ENCODE measurements at regions not wholly inside any gene's neighbourhood (a gene's known extent, or its start where the extent isn't known, plus 50 kb on each side); places are given as distances from the start of the nearest gene placed in this dataset.

DNA sequence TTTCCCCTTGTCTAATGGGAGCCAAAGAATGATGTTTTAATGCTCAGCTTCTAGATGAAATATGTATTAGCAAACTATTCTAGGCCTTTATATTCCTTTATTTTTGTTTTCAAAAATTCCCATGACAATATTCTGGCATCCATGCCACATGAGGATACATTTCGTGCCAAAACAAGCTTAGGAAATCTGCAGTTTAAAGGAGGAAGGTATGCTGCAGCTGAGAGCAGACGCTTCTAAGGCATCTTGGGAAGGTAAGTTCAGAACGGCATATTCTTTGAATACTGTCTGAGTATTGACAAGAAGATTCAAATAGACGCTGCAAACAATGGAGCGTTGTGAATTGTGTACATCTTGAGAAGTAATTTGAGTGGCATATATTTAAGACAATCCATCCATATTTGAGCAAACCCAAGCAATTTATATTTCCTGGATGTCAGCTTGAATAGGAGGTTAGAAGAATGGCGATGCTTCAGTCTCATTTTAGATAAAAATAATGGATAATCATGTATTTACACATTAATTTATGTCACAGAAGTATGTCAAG is 158.6 kb downstream of the RAP2B start:
- no peak overlapping the region for H3K4me2 ChIP-seq (replicated peaks; ENCODE audit: extremely low read depth, low read length, poor library complexity, severe bottlenecking)
- peaks cover 7 to 10% of the 10 kb centered on the region in 2 donors for H3K4me1 ChIP-seq (ENCODE audit: control insufficient read depth in 1 of 2, insufficient read depth in 2 of 2, low read length in 2 of 2)
- 100% methylated on average over 1 of the region's 6 CpGs for WGBS (ENCODE audit: insufficient coverage)
- H3K27ac ChIP-seq (ENCODE audit: low read depth in 1 of 2, low read length in 2 of 2): no peak overlapping the region
- intact Hi-C loops (cut with micrococcal nuclease): no loop called here
- no peak overlapping the region for H2AFZ ChIP-seq (ENCODE audit: insufficient read depth, low read depth, low read length, poor library complexity, severe bottlenecking)
- H3K27me3 ChIP-seq (ENCODE audit: control insufficient read depth in 2 of 2, insufficient read depth in 2 of 2, low read length in 2 of 2): no peaks in the 10 kb centered on the region
- Mint-ChIP-seq H3K27me3 (ENCODE audit: low read depth in 3 of 3) (no peaks in the 10 kb centered on the region), H3K9me3 (peaks cover 0 to 15% (median 9%) of the 10 kb centered on the region in 7 donors), H3K4me3 (no peak overlapping the region), H3K27ac (no peak overlapping the region), H3K4me1 (peaks cover 16% of the 10 kb centered on the region), H3K36me3 (no peaks in the 10 kb centered on the region)
- H3K9ac ChIP-seq (ENCODE audit: insufficient read depth, low read length, poor library complexity, severe bottlenecking): no peak overlapping the region
- H3K36me3 ChIP-seq (replicated peaks in 1 of 2; ENCODE audit: control insufficient read depth in 1 of 2, insufficient read depth in 2 of 2, low read length in 2 of 2): no peaks in the 10 kb centered on the region
- DNase-seq: no peak
- H3K9me3 ChIP-seq (replicated peaks in 1 of 2; ENCODE audit: control insufficient read depth in 1 of 2, insufficient read depth in 1 of 2, low read length in 2 of 2): peaks cover 0 to 10% of the 10 kb centered on the region in 2 donors
- H3K4me3 ChIP-seq (replicated peaks in 1 of 3; ENCODE audit: low read depth in 2 of 3, low read length in 3 of 3): no peak overlapping the region
- H3K79me2 ChIP-seq (ENCODE audit: insufficient read depth, low read length): no peaks in the 10 kb centered on the region
- no peaks in the 10 kb centered on the region for H4K20me1 ChIP-seq (ENCODE audit: insufficient read depth, low read length)
- TF ChIP-seq, protein P1, sequence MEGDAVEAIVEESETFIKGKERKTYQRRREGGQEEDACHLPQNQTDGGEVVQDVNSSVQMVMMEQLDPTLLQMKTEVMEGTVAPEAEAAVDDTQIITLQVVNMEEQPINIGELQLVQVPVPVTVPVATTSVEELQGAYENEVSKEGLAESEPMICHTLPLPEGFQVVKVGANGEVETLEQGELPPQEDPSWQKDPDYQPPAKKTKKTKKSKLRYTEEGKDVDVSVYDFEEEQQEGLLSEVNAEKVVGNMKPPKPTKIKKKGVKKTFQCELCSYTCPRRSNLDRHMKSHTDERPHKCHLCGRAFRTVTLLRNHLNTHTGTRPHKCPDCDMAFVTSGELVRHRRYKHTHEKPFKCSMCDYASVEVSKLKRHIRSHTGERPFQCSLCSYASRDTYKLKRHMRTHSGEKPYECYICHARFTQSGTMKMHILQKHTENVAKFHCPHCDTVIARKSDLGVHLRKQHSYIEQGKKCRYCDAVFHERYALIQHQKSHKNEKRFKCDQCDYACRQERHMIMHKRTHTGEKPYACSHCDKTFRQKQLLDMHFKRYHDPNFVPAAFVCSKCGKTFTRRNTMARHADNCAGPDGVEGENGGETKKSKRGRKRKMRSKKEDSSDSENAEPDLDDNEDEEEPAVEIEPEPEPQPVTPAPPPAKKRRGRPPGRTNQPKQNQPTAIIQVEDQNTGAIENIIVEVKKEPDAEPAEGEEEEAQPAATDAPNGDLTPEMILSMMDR (IDR thresholded peaks at IDR 0.05): no peak

DNA sequence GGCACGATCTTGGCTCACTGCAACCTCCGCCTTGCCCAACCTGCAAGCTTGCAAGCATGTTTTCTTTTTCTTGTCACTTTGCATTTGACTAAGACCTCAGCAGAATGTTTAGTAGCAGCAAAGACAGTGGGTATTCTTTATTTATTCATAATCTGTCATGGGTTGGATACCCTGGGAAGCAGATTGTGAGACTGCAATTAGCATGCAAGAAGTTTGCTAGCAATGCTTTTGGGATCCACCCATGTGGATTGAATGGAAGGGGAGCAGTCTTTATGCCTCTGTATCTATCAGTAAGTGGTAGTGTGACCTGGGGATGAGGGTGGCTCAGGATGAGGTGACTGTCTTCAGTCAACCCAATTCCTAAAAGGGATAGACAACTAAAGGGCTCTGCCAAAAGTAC is 166.7 kb downstream of the RAP2B start:
- H3K27ac Mint-ChIP-seq: no peak overlapping the region
- 100% methylated on average over 2 of the region's 2 CpGs for WGBS (ENCODE audit: insufficient coverage)
- H3K4me3 ChIP-seq (replicated peaks in 1 of 3; ENCODE audit: low read depth in 2 of 3, low read length in 3 of 3): no peak overlapping the region

More for the DNA sequence above, 166.7 kb downstream of the RAP2B start:
- H3K4me2 ChIP-seq (replicated peaks; ENCODE audit: extremely low read depth, low read length, poor library complexity, severe bottlenecking): no peak overlapping the region
- no peaks in the 10 kb centered on the region for H3K9me3 ChIP-seq (replicated peaks in 1 of 2; ENCODE audit: control insufficient read depth in 1 of 2, insufficient read depth in 1 of 2, low read length in 2 of 2)
- no peaks in the 10 kb centered on the region for H3K79me2 ChIP-seq (ENCODE audit: insufficient read depth, low read length)
- H4K20me1 ChIP-seq (ENCODE audit: insufficient read depth, low read length): no peaks in the 10 kb centered on the region
- no peaks in the 10 kb centered on the region for H3K4me1 Mint-ChIP-seq
- peaks cover 0 to 1% (median 0%) of the 10 kb centered on the region in 3 donors for H3K27me3 Mint-ChIP-seq (ENCODE audit: low read depth in 3 of 3)
- no peak overlapping the region for H3K9ac ChIP-seq (ENCODE audit: insufficient read depth, low read length, poor library complexity, severe bottlenecking)
- TF ChIP-seq, protein P1 (IDR thresholded peaks at IDR 0.05): no peak
- DNase-seq: no peak
- H2AFZ ChIP-seq (ENCODE audit: insufficient read depth, low read depth, low read length, poor library complexity, severe bottlenecking): no peak overlapping the region
- no peak overlapping the region for H3K4me3 Mint-ChIP-seq
- peaks cover 0 to 6% (median 2%) of the 10 kb centered on the region in 7 donors for H3K9me3 Mint-ChIP-seq
- no peaks in the 10 kb centered on the region for H3K36me3 ChIP-seq (replicated peaks in 1 of 2; ENCODE audit: control insufficient read depth in 1 of 2, insufficient read depth in 2 of 2, low read length in 2 of 2)
- H3K27me3 ChIP-seq (ENCODE audit: control insufficient read depth in 2 of 2, insufficient read depth in 2 of 2, low read length in 2 of 2): no peaks in the 10 kb centered on the region
- no peak overlapping the region for H3K27ac ChIP-seq (ENCODE audit: low read depth in 1 of 2, low read length in 2 of 2)
- intact Hi-C loops (cut with micrococcal nuclease): no loop called here
- H3K36me3 Mint-ChIP-seq: no peaks in the 10 kb centered on the region
- no peaks in the 10 kb centered on the region for H3K4me1 ChIP-seq (ENCODE audit: control insufficient read depth in 1 of 2, insufficient read depth in 2 of 2, low read length in 2 of 2)

All from CD14-positive monocyte (primary cell).